ENCODE measurements at regions not wholly inside any gene's neighbourhood (a gene's known extent, or its start where the extent isn't known, plus 50 kb on each side); places are given as distances from the start of the nearest gene placed in this dataset.

GRCh38 chr20:52801628-52802006 lies 170.5 kb upstream of the TSHZ2 start:
- no peaks in the 10 kb centered on the region for H3K9me3 ChIP-seq
- intact Hi-C loops (cut with DNase I; ENCODE audit: low total_unique reads), result no loop called here
- WGBS, 5 donors, result 74 to 90% (median 86%) methylated on average over 6 of the region's 6 CpGs

GRCh38 chr20:52800734-52801627 lies 171.2 kb upstream of the TSHZ2 start:
- Histone ChIP-seq H3K36me3 (no peaks in the 10 kb centered on the region), H3K27ac (no peak overlapping the region), H3K27me3 (replicated peaks in 1 of 7) (no peaks in the 10 kb centered on the region), H3K9me3 (no peaks in the 10 kb centered on the region), H3K4me1 (no peaks in the 10 kb centered on the region), H3K4me3 (no peak overlapping the region)
- DNase-seq, result no peak
- TF ChIP-seq, protein P1, sequence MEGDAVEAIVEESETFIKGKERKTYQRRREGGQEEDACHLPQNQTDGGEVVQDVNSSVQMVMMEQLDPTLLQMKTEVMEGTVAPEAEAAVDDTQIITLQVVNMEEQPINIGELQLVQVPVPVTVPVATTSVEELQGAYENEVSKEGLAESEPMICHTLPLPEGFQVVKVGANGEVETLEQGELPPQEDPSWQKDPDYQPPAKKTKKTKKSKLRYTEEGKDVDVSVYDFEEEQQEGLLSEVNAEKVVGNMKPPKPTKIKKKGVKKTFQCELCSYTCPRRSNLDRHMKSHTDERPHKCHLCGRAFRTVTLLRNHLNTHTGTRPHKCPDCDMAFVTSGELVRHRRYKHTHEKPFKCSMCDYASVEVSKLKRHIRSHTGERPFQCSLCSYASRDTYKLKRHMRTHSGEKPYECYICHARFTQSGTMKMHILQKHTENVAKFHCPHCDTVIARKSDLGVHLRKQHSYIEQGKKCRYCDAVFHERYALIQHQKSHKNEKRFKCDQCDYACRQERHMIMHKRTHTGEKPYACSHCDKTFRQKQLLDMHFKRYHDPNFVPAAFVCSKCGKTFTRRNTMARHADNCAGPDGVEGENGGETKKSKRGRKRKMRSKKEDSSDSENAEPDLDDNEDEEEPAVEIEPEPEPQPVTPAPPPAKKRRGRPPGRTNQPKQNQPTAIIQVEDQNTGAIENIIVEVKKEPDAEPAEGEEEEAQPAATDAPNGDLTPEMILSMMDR (IDR thresholded peaks at IDR 0.05 in 8 of 11, conservative IDR thresholded peaks at IDR 0.05 in 3 of 11), result no peak
- TF ChIP-seq POLR2A (IDR thresholded peaks at IDR 0.05) (no peak), POLR2AphosphoS5 (IDR thresholded peaks at IDR 0.05) (no peak)
- intact Hi-C loops (cut with DNase I; ENCODE audit: low total_unique reads), result no loop called here
- 72 to 92% (median 84%) methylated on average over 6 of the region's 6 CpGs for WGBS, 5 donors

More at GRCh38 chr20:52801628-52802006, 170.5 kb upstream of the TSHZ2 start:
- TF ChIP-seq, protein P1 (IDR thresholded peaks at IDR 0.05 in 8 of 11, conservative IDR thresholded peaks at IDR 0.05 in 3 of 11), result no peak
- no peak for TF ChIP-seq POLR2AphosphoS5 (IDR thresholded peaks at IDR 0.05)
- Histone ChIP-seq H3K27ac (no peak overlapping the region), H3K36me3 (no peaks in the 10 kb centered on the region), H3K4me1 (no peaks in the 10 kb centered on the region), H3K27me3 (replicated peaks in 1 of 7) (no peaks in the 10 kb centered on the region), H3K4me3 (no peak overlapping the region)
- no peak for DNase-seq

DNA sequence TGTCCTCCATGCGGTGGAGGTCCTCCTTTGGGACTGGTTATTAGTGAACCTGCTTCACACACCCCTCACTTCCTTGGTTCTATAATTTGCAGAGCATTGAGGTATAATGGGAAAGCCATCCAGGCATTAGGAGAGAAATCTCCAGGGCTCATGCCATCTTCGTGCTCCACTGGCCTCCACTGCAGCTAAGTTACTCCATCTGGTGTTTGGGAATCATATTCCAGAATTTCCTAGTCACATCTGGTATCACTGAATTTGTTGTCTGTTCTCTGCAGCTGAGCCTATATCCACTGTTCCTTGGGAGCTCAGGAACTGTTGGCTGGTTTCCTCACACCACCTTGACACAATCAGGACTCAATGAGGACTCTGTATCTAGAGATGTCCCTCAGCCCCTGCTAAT lies 173.0 kb upstream of the TSHZ2 start:
- Histone ChIP-seq H3K36me3 (no peaks in the 10 kb centered on the region), H3K9me3 (no peaks in the 10 kb centered on the region), H3K4me3 (no peak overlapping the region), H3K27me3 (replicated peaks in 1 of 7) (no peaks in the 10 kb centered on the region), H3K4me1 (no peaks in the 10 kb centered on the region), H3K27ac (no peak overlapping the region)
- intact Hi-C loops (cut with DNase I; ENCODE audit: low total_unique reads), result no loop called here
- TF ChIP-seq POLR2AphosphoS5 (IDR thresholded peaks at IDR 0.05), result no peak
- no peak for TF ChIP-seq POLR2A (IDR thresholded peaks at IDR 0.05)
- TF ChIP-seq, protein P1 (IDR thresholded peaks at IDR 0.05 in 8 of 11, conservative IDR thresholded peaks at IDR 0.05 in 3 of 11), result no peak
- 61 to 84% (median 71%) methylated on average over 2 of the region's 2 CpGs for WGBS, 5 donors
- no peak for DNase-seq

DNA sequence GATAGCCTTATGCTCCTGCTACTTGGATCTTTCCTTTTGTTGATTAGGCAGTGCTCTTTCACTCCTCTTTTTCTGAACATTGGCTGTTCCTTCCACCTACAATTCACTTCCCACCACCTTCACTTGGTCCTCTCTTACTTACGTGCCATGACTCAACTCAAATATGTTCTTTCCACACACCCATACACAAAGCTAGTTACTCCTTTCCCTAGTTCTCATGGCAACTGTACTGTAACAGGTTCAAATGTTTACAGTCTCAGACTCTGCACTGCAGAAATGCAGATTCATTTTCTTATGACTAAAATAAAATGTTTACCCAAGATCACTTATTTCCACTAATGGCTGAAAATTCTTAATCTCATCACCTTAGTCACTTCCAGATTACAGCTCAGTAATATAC lies 174.0 kb upstream of the TSHZ2 start:
- TF ChIP-seq POLR2AphosphoS5 (IDR thresholded peaks at IDR 0.05) (no peak), POLR2A (IDR thresholded peaks at IDR 0.05) (no peak)
- TF ChIP-seq, protein P1 (IDR thresholded peaks at IDR 0.05 in 8 of 11, conservative IDR thresholded peaks at IDR 0.05 in 3 of 11), result no peak
- intact Hi-C loops (cut with DNase I; ENCODE audit: low total_unique reads), result no loop called here
- H3K36me3 ChIP-seq, result no peaks in the 10 kb centered on the region
- no peak overlapping the region for H3K4me3 ChIP-seq
- H3K27ac ChIP-seq, result no peak overlapping the region
- no peaks in the 10 kb centered on the region for H3K27me3 ChIP-seq (replicated peaks in 1 of 7)
- no peak for DNase-seq
- H3K4me1 ChIP-seq, result no peaks in the 10 kb centered on the region
- 85 to 98% (median 92%) methylated on average over 1 of the region's 1 CpG for WGBS, 5 donors
- H3K9me3 ChIP-seq, result no peaks in the 10 kb centered on the region

All from spleen (tissue), 11 donors.